Activated CD8-positive, alpha-beta T cell treated with anti-CD3 and anti-CD28 coated beads, Interleukin-2, amount 10 ng/mL, durations not matched to agents 7 days and 5 days (primary cell): ENCODE measurements at regions not wholly inside any gene's neighbourhood (a gene's known extent, or its start where the extent isn't known, plus 50 kb on each side); places are given as distances from the start of the nearest gene placed in this dataset.

ENCODE experiments used
- ATAC-seq: fragments of 150-1000 bp; cut with Tn5 transposase; one replicate; pipeline ENCODE4 v1.10.0; 2021; ENCODE audit warnings: moderate library complexity
- CTCF ChIA-PET: fragments of 350-600 bp; sonication (Branson Sonifier 250); formaldehyde crosslinking; loops from one replicate; lab custom pipeline; 2021; ENCODE audit warnings: antibody characterized with exemption; lab: Charles Lee
- POLR2A ChIA-PET: fragments of 350-600 bp; sonication (Branson Sonifier 250); formaldehyde crosslinking; loops from one replicate; lab custom pipeline; 2021; ENCODE audit warnings: antibody characterized with exemption; lab: Charles Lee
- DNase-seq: peaks from one replicate; pipeline ENCODE4 v3.0.0-alpha.2; 2020
- H3K27ac Mint-ChIP-seq: one replicate; pipeline ENCODE4 v1.8.0; 2021; ENCODE audit warnings: mild to moderate bottlenecking, mixed read lengths
- H3K27me3 Mint-ChIP-seq: one replicate; pipeline ENCODE4 v1.8.0; 2021; ENCODE audit warnings: low read depth, mixed read lengths
- H3K36me3 Mint-ChIP-seq: one replicate; pipeline ENCODE4 v1.8.0; 2021; ENCODE audit warnings: low read depth, mixed read lengths
- H3K4me1 Mint-ChIP-seq: one replicate; pipeline ENCODE4 v1.8.0; 2021; ENCODE audit warnings: low read depth, mixed read lengths
- H3K4me3 Mint-ChIP-seq: one replicate; pipeline ENCODE4 v1.8.0; 2021; ENCODE audit warnings: mild to moderate bottlenecking, mixed read lengths
- H3K9me3 Mint-ChIP-seq: one replicate; pipeline ENCODE4 v1.8.0; 2022; ENCODE audit warnings: mixed read lengths; ENCODE audit not compliant: insufficient read depth

DNA sequence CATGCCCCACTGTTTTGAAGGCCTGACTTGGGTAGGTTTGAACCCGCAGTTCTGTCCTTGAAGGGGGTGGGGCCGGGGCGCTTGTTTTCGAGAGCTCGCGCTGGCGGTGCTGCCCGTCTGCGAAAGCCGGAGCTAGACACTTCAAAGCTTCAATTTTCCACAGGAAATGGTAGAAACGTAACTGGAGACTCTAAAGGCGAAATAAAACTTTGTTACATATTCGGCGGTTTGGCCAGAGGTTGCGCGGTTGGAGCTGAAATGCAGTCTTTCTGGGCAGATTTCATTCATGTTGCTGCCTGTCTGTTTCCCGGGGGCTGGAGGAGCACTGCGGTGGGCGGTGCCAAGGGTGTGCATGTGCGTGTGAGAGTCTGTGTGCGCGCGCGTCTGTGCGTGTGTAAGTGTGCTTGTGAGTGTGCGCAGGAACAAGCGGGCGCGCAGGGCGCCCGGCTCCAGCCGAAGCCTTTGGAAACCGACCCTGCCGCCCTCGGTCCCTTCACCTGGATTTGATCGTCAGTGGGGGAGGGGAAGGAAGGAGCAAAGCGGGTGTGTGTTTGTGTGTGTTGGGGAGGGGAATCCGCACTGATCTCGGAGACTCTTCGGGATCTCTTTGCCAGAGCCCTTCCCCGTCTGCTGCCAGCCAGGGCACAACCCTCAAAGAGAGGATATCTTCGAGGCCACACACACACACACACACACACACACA is 227.7 kb upstream of the CRY1 start:
- H3K4me3 Mint-ChIP-seq, result peak overlapping the region; percentile 88
- POLR2A ChIA-PET, result interaction anchor here (0.9 to 7.0 kb wide), 24 partner anchors 9 to 228 kb away, joined by 3 to 145 read pairs (median 7); partner anchors contain the start of gene CRY1

DNA sequence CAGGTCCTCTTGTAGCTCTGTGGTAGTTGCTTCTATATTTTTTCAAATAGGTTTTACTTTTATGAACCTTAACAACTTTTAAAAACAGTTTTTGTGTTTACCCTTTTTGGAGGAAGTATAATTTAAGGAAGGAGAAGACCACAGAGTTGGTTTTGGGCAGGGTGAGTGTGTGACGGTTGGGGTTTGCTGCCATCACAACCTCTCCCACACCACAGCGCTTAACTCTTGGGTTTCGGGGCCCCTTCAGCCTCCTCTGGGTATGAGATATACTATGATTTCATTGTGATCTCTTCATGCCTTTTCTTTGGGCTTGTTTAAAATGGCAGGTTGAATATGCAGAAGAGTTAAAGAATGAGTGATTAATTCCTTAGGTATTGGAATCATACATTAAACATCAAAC is 228.7 kb upstream of the CRY1 start:
- H3K36me3 Mint-ChIP-seq, result peaks cover 2% of the 10 kb centered on the region
- H3K4me1 Mint-ChIP-seq, result peaks cover 65% of the 10 kb centered on the region
- peak overlapping the region; percentile 97 for H3K27ac Mint-ChIP-seq
- H3K9me3 Mint-ChIP-seq, result no peaks in the 10 kb centered on the region
- ATAC-seq, result no peak
- DNase-seq, result peak; percentile 77
- peaks cover 3% of the 10 kb centered on the region for H3K27me3 Mint-ChIP-seq
- ChIA-PET CTCF (interaction anchor here (1.0 to 10.6 kb wide), 8 partner anchors 10 to 190 kb away, joined by 3 to 182 read pairs (median 28); no protein-coding TSS in a partner anchor), POLR2A (interaction anchor here (0.9 to 7.0 kb wide), 9 partner anchors 9 to 81 kb away, joined by 3 to 145 read pairs (median 10); no protein-coding TSS in a partner anchor)
- peak overlapping the region; percentile 88 for H3K4me3 Mint-ChIP-seq

More for the DNA sequence above, 227.7 kb upstream of the CRY1 start:
- DNase-seq (peak; percentile 89), ATAC-seq (peak; percentile 38)
- Mint-ChIP-seq H3K9me3 (no peaks in the 10 kb centered on the region), H3K27me3 (peaks cover 8% of the 10 kb centered on the region), H3K27ac (peak overlapping the region; percentile 97), H3K4me1 (peaks cover 55% of the 10 kb centered on the region), H3K36me3 (peaks cover 2% of the 10 kb centered on the region)
- CTCF ChIA-PET, result interaction anchor here (0.8 to 10.6 kb wide), 20 partner anchors 8 to 300 kb away, joined by 3 to 182 read pairs (median 5); no protein-coding TSS in a partner anchor

DNA sequence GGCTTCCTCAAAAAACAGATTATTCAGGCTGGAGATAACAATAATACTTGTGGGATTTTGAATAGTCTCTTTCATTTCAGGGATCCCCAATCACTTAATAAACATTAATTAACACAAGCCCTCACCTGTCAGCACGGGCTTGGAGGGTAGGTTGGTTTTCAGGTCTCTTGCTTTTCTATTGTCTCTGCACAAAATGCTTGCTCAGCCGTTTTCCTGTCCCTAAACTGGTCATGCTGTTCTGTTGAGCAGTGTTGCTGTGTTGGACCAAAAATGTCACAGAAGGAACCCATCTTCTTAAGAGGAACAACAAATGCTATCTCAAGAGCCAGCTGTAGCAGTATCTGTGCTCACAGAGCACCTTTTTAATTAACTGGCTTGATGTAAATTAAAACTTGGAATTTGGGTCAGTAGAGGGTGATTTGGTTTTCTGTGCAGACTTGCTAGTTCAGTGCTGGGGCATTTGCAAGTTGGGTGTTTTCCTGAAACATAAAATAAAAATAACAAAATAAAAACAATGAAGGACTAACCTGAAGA is 231.8 kb upstream of the CRY1 start:
- Mint-ChIP-seq H3K36me3 (peaks cover 13% of the 10 kb centered on the region), H3K27ac (no peak overlapping the region), H3K4me3 (no peak overlapping the region), H3K27me3 (no peaks in the 10 kb centered on the region), H3K4me1 (peaks cover 89% of the 10 kb centered on the region), H3K9me3 (no peaks in the 10 kb centered on the region)
- no peak for DNase-seq
- ChIA-PET CTCF (interaction anchor here (1.0 to 4.3 kb wide), 6 partner anchors 19 to 194 kb away, joined by 5 to 33 read pairs (median 10); no protein-coding TSS in a partner anchor), POLR2A (interaction anchor here (2.2 kb wide), 1 partner anchor 45 kb away, joined by 5 read pairs; no protein-coding TSS in a partner anchor)
- no peak for ATAC-seq

DNA sequence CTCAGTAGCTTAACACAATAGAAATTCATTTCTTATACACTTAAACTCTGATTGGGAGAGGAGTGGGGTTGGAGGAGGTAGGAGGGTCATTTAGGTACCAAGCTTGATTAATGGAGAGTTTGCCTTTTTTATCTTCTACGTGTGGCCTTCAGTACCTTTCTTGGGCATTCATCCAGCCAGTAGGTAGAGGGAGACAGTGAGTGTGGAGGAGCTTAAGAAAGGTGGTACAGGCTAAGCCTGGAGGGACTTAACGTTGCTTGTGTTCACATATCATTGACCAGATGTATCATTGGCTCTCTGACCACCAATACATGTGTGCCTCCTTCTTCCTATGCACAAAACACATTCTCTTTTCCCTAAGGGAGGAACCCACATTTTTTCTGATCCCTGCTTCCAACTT is 232.9 kb upstream of the CRY1 start:
- H3K36me3 Mint-ChIP-seq, result peaks cover 19% of the 10 kb centered on the region
- no peak for ATAC-seq
- peaks cover 89% of the 10 kb centered on the region for H3K4me1 Mint-ChIP-seq
- H3K27me3 Mint-ChIP-seq, result no peaks in the 10 kb centered on the region
- no peaks in the 10 kb centered on the region for H3K9me3 Mint-ChIP-seq
- H3K4me3 Mint-ChIP-seq, result no peak overlapping the region
- no peak overlapping the region for H3K27ac Mint-ChIP-seq
- ChIA-PET CTCF (interaction anchor here (0.9 to 4.3 kb wide), 12 partner anchors 18 to 283 kb away, joined by 3 to 33 read pairs (median 4); no protein-coding TSS in a partner anchor), POLR2A (interaction anchor here (1.5 to 2.2 kb wide), 2 partner anchors 44 to 46 kb away, joined by 5 to 6 read pairs; no protein-coding TSS in a partner anchor)
- DNase-seq, result no peak

DNA sequence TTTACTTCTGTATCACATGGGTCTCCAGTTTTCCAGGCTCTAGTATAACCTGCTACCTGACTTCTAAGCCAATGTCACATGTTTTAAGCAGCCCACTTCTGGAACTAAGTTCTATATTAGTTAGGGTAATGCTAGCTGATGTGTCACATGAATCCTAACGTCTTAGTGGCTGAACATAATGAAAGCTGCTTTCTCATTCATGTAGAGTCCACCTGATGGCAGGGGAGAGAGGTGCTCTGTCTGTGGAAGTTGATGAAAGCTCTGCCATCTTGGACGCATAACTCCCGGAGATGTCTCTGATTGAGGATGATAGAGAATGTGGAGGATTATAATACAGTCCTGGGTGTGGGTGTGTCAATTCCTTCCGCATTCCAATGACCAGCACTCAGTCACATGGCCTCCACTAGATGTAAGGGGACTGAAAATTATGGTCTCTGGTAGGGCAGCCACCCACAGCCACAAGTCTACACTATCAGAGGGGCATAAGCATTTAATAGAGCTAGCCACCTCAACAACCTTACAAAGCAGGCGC is 234.4 kb upstream of the CRY1 start:
- Mint-ChIP-seq H3K9me3 (no peaks in the 10 kb centered on the region), H3K4me1 (peaks cover 90% of the 10 kb centered on the region), H3K4me3 (no peak overlapping the region), H3K36me3 (peaks cover 23% of the 10 kb centered on the region), H3K27ac (no peak overlapping the region), H3K27me3 (no peaks in the 10 kb centered on the region)
- CTCF ChIA-PET, result interaction anchor here (0.9 to 4.3 kb wide), 10 partner anchors 10 to 196 kb away, joined by 3 to 33 read pairs (median 4); no protein-coding TSS in a partner anchor
- POLR2A ChIA-PET, result interaction anchor here (0.5 to 2.2 kb wide), 4 partner anchors 9 to 98 kb away, joined by 3 to 6 read pairs (median 4); no protein-coding TSS in a partner anchor
- no peak for DNase-seq
- no peak for ATAC-seq

DNA sequence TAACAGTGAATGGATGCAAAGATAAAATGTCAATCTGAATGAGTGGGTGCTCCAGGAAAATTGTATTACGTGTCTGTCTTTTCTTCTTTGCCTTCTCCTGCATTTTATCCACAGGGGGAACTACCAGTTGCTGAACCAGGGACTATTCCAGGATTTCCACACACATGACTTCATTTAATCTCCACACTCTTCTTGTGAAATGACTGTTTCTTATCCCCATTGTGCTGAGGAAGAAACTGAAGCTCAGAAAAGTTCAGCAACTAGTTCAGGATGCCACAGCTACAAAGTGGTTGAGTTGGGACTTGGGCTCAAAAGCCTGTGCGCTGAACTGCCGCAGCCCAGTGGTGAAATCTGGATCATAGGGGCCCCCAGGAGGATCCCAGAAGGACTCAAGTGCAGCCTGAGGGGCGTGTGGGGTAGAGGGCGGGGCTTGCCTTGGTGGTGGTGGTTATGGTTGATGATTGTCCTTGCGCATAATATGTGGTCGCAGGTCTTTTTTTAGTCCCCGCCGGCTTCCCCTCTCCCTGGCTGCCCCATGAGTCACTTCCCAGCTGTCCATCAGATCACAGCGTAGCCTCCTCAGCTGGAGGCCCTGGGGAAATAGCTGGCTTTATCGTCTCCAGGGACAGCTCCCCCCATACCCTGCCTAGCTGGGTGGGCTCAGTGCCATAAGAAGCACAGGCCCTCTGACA is 235.2 kb upstream of the CRY1 start:
- POLR2A ChIA-PET, result interaction anchor here (0.9 to 4.9 kb wide), 2 partner anchors 8 to 10 kb away, joined by 3 to 29 read pairs; a partner anchor contains a TSS
- no peaks in the 10 kb centered on the region for H3K9me3 Mint-ChIP-seq
- H3K27me3 Mint-ChIP-seq, result no peaks in the 10 kb centered on the region
- H3K4me3 Mint-ChIP-seq, result no peak overlapping the region
- peaks cover 90% of the 10 kb centered on the region for H3K4me1 Mint-ChIP-seq
- ATAC-seq (peak; percentile 40), DNase-seq (peak; percentile 48)
- CTCF ChIA-PET, result interaction anchor here (1.3 to 4.3 kb wide), 5 partner anchors 8 to 197 kb away, joined by 3 to 33 read pairs (median 5); no protein-coding TSS in a partner anchor
- H3K36me3 Mint-ChIP-seq, result peaks cover 22% of the 10 kb centered on the region
- H3K27ac Mint-ChIP-seq, result no peak overlapping the region

DNA sequence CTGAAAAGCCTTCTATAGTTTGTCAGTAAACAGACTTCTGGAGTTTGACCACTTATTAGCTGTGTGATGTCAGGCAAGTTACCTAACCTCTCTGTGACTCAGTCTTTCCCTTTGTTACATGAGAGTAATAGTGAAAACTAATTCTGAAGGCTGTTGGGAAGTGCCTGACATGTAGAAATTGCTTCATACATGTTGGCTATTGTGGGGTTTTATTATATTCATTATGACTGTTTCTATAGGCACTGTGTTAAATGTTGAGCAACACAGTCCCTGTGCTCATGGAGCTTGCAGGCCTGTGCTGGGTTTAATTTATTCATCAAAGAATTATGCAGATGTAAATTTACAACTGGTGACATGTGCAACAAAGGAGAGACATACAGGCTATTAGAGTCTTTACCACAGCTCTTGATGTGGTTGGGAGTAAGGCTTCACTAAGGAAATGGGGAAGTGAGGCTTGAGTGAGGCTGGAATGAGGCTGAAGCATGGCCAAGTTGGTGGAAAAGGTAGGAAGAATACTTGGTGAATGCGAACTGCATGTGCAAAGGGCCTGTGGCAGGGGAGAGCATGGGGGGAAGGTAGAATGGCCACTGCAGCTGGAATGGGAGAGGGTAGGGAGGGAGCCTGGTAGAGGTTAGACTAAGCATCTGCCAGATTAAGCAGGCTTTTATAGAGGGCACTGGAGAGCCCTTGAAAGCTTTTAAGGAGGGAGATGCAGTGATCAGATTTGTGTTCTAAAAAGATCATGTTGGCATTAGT is 236.4 kb upstream of the CRY1 start:
- peaks cover 91% of the 10 kb centered on the region for H3K4me1 Mint-ChIP-seq
- DNase-seq, result no peak
- no peak for ATAC-seq
- H3K27me3 Mint-ChIP-seq, result no peaks in the 10 kb centered on the region
- ChIA-PET POLR2A (interaction anchor here (0.7 to 4.9 kb wide), 3 partner anchors 9 to 63 kb away, joined by 3 to 29 read pairs (median 3); no protein-coding TSS in a partner anchor), CTCF (interaction anchor here (1.3 to 1.5 kb wide), 2 partner anchors 10 to 75 kb away, joined by 3 to 4 read pairs; no protein-coding TSS in a partner anchor)
- H3K36me3 Mint-ChIP-seq, result peaks cover 30% of the 10 kb centered on the region
- H3K9me3 Mint-ChIP-seq, result no peaks in the 10 kb centered on the region
- no peak overlapping the region for H3K4me3 Mint-ChIP-seq
- peak overlapping the region; percentile 5 for H3K27ac Mint-ChIP-seq

DNA sequence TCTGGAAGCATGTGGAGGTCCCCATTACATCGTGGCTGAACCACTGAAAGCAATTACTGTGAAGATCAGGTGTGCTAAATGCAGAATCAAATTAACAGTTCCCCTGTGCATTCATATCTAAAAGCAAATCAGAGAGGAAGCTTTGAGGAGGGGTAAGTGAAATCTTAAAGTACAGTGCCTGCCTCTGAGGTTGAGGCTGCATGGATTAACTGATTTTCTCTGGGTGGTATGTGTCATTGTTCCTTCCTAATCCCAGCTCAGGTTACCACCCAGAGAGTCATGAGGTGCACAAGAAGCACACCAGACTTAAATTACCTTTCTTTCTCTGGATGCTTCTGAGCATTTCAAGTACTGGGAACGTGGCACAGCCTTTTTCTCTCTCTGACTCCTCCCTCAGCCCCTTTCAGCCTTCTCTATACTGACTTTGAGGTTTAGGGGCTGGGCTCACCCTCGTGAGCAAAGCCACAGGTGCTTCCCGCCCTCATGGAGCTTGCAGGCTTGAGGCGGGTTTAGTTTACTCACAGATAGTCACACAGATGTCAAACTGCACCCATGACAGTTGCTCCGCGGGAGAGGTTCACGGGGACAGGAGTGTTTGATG is 237.6 kb upstream of the CRY1 start:
- H3K27ac Mint-ChIP-seq, result peak overlapping the region; percentile 41
- peak; percentile 58 for ATAC-seq
- peak; percentile 56 for DNase-seq
- no peaks in the 10 kb centered on the region for H3K27me3 Mint-ChIP-seq
- peaks cover 90% of the 10 kb centered on the region for H3K4me1 Mint-ChIP-seq
- POLR2A ChIA-PET, result interaction anchor here (0.6 to 4.9 kb wide), 6 partner anchors 8 to 66 kb away, joined by 3 to 29 read pairs (median 3); no protein-coding TSS in a partner anchor
- CTCF ChIA-PET, result interaction anchor here (1.2 to 2.5 kb wide), 3 partner anchors 10 to 197 kb away, joined by 4 to 10 read pairs (median 8); no protein-coding TSS in a partner anchor
- H3K9me3 Mint-ChIP-seq, result no peaks in the 10 kb centered on the region
- H3K36me3 Mint-ChIP-seq, result peaks cover 33% of the 10 kb centered on the region
- H3K4me3 Mint-ChIP-seq, result no peak overlapping the region

DNA sequence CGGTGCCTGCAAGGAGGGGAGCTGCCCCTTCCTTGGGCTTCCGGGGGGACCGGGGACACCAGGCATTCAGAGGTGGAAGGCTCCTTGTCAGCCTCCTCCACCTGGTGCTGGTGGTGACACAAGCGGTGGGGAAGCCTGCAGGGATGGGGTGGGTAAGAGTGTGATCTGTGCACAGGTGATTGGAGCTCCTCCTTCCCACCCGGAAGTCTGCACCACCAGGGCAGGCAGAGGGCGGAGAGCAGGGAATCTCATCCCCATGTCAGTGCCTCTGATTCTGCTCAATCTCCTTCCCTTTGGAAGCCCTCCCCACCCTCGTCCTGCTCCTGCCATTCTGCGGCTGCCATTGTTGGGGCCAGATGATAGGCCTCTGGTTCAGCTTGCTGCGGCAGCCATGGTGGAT is 238.1 kb upstream of the CRY1 start:
- no peak overlapping the region for H3K4me3 Mint-ChIP-seq
- ATAC-seq (no peak), DNase-seq (no peak)
- peaks cover 90% of the 10 kb centered on the region for H3K4me1 Mint-ChIP-seq
- ChIA-PET POLR2A (interaction anchor here (0.7 to 4.9 kb wide), 4 partner anchors 11 to 66 kb away, joined by 3 to 29 read pairs (median 3); no protein-coding TSS in a partner anchor), CTCF (interaction anchor here (1.2 to 2.5 kb wide), 3 partner anchors 10 to 197 kb away, joined by 4 to 10 read pairs (median 8); no protein-coding TSS in a partner anchor)
- no peaks in the 10 kb centered on the region for H3K27me3 Mint-ChIP-seq
- H3K9me3 Mint-ChIP-seq, result no peaks in the 10 kb centered on the region
- H3K27ac Mint-ChIP-seq, result no peak overlapping the region
- peaks cover 35% of the 10 kb centered on the region for H3K36me3 Mint-ChIP-seq

DNA sequence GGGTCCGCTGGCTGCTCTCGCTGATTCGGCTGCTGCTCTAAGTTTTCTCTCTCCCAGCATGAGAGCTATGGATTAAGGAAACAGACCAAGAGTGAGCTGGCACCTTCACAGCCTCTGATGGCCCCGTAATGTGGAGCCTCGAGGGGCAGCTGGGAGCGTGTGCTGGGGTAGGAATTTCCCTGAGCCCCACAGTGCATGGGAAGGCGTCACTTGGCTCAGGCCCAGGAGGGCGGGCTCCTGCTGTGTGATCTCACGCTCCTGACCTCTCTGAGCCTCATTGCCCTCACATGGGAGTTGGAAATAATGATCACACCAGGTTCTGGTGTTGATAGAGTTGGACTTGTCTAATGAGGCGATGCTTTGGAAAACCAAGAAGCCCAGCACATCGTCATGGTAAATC is 238.6 kb upstream of the CRY1 start:
- ChIA-PET POLR2A (interaction anchor here (0.7 to 4.9 kb wide), 2 partner anchors 11 to 20 kb away, joined by 3 to 29 read pairs; no protein-coding TSS in a partner anchor), CTCF (interaction anchor here (1.2 to 2.5 kb wide), 3 partner anchors 8 to 70 kb away, joined by 3 to 10 read pairs (median 8); no protein-coding TSS in a partner anchor)
- Mint-ChIP-seq H3K4me3 (no peak overlapping the region), H3K27ac (no peak overlapping the region), H3K4me1 (peaks cover 90% of the 10 kb centered on the region), H3K36me3 (peaks cover 35% of the 10 kb centered on the region), H3K27me3 (no peaks in the 10 kb centered on the region), H3K9me3 (no peaks in the 10 kb centered on the region)
- ATAC-seq (no peak), DNase-seq (no peak)
